GM19025 (cell line): ENCODE measurements at regions not wholly inside any gene's neighbourhood (a gene's known extent, or its start where the extent isn't known, plus 50 kb on each side); places are given as distances from the start of the nearest gene placed in this dataset.
"Not testable (repeated sequence)": the region's sequence is repeated elsewhere in the genome, so short reads cannot be mapped to it uniquely, and the experiment has no call there.

ENCODE experiments used
- ATAC-seq: cut with Tn5 transposase; IDR thresholded peaks from one replicate; pipeline ENCODE4 v1.9.1; 2021; ENCODE audit warnings: mild to moderate bottlenecking, low read depth, moderate library complexity; ENCODE audit not compliant: unreplicated experiment

DNA sequence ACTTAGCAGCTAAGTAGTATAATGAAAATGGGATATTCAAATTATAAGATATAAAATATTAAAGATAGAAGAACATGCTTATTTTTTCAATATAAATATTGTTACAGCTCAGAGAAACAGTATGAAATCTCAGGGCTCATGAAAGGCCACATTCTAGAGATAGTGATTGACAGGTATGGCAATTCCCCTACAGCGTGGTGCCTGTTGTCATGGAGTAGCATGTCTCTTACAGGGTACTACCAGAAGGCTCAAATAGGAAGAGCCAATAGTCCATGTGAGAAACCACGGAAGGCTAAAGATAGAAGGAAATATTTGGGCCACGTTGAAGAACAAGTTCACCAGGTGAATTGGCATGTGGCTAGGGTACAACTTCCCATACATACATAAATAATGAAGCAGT lies 522.9 kb upstream of the ZNF337 start:
- not testable (repeated sequence) for ATAC-seq

DNA sequence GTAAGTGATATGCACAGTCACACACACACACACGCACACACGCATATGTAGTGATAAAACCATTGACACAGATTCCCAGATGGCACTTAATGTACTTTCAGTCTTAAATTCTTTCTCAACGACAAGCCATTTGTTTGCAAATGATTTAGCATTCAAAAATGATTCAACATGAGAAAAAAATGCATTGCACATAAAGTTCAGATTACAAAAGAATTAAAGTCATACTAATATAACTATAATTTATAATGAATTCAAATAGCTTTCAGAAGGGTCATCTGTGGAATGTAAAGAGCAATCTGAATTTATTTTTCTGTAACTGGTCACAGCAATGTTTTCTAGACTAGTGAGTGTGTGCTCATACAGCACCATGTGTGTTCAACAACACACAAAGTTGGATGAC lies 521.6 kb upstream of the ZNF337 start:
- no peak for ATAC-seq

DNA sequence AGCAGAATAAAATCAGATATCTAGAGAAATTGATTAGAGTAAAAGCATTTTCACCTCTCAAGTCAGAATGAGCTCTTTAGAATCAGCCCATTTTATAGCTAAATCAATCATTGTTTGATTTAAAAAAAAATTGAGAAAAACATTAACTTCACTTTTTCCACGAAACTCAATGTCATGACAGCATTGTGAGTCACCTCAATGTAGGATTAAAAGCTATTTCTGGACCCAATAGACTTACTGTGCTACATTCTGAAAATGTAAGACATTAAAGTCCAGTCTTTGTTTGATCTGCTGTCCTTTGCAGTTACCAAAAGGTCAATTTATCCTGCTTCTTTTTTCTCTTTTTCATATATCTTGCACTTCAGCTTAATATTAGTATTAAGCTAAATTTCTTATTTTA lies 519.4 kb upstream of the ZNF337 start:
- ATAC-seq, result no peak

DNA sequence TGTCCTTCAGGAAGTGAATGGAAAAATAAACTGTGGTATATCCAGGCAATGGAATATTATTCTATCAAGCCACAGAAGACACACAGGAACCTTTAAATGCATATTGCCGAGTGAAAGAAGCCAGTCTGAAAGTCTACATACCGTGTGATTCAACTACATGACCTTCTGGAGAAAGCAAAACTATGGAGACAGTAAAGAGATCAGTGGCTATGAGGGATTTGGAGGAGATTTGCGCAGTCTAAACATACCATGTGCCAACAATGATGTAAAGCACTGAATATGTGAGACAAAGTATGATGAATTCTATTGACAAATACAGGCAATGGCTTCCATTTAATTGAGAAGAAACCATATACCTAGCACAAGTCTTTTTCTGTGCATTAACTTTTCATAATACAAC lies 518.3 kb upstream of the ZNF337 start:
- ATAC-seq, result no peak

DNA sequence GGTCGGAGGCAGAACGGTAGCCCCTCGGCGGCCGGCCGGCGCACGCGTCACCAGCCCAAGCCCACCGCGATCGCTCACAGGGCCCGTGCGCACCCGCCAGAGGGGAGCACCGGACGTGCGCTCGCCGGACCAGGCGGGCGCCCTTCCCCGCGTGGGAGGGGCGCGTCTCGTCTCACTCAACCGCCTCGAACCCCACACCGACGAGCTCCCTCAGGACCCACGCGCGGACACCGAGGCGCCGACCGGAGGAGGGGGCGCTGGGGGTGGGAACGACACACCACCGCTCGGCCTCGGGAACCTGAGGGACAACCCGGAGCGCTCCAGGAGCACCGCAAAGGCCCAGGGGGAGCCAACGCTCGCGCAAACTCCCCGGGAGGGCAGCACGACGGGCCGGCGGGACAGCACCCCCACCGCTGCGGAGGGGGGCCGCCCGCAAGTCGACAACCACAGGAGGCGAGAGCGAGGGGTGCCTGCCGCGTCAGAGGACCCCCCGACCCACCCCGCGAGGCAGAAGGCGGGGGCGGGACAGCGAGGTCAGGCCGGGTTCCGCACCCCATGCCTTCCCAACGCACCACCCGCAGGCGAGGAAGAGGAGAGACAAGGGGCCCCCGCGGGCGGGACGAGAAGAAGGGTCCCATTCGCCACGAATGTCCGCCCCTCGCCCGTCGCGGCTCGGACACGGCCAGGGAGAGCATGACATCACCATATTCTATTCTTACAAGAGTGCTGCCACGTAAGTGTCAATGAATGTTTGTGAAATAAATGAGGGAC lies 512.7 kb upstream of the ZNF337 start:
- no peak for ATAC-seq

DNA sequence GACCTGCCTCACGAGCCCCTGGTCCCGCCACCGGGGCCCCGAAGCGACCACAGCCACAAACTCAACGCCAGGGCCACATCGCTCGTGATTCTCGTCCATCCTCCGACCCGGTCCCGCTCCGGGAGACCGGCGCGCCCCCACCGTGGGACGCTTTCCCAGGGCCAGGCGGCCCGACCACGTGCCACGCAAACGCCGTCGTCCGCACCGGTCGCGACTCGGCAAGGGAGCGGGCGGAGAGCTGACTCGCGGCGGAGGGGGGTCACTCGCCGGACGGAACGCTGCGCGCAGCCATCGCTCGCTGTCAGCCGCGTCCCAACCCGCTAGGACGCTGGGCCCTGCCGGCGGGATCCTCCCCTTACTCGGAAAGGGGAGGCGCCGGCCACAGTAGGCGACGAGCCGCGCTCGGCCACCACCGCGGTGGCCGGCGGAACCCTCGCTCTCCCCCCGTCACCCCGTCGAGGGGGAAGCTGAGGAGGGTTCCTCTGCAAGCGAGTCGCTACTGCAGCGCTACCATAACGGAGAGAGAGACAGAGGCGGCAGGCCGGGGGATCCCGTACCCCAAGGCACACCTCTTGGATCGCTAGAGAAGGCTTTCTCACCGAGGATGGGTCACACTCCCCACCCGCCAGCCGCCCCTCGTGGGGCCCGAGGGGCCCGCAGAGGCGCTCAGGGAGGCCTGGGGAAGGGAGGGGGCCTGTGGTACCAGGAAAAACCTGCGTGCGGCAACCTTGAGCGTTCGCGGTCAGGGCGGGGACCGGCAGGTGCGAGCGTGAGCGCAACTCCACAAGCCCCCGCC lies 511.8 kb upstream of the ZNF337 start:
- ATAC-seq, result no peak

DNA sequence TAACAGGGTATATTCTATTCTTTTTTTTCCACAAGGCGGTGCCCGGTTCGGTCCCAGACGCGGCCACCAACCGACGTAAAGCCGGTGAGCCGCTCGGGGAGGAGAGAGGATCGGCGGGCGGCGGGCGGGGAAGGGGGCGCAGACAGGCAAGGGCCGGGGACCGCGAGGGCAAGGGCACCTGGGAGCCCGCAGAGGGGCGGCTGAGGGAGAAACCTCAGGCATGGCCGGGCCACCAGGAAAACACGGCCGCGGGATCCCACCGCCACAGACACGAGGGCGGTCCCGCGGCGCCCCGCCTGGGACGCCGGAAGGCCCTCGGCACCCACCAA lies 511.3 kb upstream of the ZNF337 start:
- ATAC-seq, result not testable (repeated sequence)

DNA sequence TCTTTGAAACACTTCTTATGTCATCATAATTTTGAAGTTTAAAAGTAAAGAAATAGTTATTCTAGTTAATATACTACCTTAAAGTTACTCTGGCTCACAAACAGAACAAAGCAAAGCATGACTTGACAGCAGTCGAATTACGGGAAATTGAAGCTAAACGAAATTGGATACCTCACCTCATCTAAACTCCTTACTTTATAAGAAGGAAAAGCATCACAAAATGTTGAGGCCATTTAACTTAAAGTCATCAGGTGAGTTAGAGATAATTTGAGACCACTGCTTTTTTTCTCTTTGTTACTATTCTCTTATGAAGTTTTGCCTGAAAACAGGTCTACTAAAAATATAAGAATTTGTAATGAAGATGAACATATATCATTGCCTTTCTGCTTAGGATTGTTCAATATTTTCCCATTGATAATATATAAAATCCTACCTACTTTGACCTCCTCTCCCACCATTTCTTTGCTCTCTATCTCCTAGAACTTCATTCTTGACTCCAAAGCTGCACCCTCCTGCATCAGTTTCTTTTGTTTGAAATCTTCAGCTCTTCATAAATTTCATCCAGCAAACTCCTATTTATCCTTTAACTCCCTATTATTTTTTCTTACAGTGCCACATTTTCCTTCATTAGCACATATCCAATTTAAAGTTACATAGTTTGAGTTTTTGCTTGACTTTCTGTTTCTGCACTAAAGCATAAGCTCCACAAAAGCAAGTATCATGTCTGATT lies 510.7 kb upstream of the ZNF337 start:
- no peak for ATAC-seq

DNA sequence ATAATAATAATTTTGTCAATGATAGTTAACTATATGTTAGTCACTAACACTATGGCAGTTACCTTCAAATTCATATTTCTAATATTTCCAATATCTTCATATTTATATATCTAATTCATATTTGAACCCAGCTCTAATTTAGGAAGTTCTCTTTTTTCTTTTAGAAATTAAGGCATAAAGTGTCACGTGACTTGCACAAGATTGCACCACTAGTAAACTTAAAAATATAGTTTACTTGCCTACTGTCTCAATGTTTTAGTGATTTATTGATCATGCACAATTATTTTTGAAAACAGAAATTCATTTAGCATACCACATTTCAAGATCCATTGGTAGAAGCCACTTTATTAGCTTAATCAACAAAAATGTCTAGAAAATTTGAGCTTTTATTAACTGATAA lies 508.7 kb upstream of the ZNF337 start:
- ATAC-seq, result no peak

DNA sequence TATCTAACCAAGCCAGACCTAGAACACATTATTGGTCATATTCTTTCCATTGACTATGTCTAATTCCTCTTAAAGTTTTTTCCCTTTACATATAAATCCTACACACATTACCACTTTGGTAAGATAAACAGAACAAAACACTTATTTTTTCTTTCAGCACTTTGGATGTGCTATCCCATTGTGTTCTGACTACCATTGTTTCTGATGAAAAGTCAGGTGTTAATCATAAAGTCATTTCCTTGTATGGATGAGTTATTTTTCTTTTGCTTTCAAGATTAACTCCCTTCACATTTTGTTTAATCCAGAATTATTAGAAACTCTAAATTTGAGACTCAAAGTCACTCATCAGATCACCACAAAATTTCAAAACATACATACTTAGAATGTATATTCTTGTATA lies 504.4 kb upstream of the ZNF337 start:
- ATAC-seq, result not testable (repeated sequence)

DNA sequence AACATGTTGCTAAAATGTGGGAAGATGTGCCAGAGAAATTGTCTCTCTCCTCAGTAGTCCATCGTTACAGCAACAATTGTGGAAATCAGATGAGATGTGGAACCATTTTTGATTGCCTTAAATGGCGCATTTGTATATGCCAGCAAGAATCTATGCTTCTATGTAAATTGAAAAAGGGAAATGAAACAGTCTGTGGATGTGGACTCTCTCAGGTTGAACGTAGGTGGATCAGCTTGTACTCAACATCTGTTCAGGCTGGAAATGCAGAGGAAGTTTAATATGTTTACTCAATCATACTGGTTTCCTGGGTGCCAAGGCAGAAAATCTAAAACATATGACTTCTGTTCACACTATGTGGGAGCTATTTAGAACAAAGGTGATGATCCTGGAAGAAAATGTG lies 490.7 kb upstream of the ZNF337 start:
- ATAC-seq, result not testable (repeated sequence)

DNA sequence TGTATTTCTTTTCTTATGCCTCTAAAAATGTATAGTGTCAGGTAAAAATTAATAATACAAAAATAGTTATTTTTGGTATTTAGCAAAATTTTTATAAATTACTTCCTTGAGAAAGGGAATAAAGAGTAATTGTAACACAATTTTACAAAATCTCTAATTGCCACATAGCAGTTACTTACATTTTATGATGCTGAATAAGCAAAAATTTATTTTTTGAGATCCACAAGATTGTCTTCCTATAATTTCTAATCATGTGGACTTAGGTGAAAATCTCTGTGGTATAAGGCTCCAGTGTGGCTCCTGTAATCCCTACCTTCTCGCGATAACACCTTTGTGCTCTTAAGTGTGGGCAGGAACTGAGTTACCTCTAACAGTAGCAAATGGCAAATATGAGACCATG lies 487.1 kb upstream of the ZNF337 start:
- ATAC-seq, result not testable (repeated sequence)

DNA sequence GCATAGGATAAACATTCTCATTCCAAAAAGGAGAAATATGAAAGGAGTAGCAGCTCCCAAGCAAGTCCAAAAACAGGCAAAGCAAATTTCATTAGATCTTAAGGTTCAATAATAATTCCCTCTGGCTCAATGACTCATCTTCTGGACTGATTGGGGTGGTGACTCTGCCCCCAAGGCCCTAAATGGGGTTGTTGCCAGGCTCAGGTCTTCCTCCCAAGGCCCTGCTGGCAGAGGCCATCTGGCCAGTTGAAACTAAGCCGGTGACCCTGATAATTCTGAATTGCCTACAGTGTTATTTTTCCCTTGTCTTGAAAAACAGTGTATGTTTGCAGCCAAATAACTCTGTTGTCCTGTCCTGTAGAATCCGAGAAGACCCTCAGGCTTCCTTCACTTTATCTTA lies 484.7 kb upstream of the ZNF337 start:
- ATAC-seq, result not testable (repeated sequence)

DNA sequence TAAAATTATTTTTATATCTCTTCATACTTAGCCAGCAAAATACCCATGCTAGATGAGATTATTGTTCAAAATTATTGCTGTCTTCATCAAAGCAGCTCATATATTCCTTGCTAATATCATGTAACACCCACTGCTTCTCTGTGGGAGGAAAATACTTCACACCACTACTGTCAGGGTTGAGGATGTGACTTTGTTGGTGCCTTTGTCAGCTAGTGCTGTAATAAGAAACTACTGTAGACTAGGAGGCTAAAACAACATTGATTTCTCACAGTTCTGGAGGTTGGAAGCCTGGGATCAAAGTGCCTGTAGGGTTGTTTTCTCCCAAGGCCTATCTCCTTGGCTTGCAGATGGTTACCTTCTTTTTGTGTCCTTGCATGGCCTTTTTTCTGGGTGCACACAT lies 475.2 kb upstream of the ZNF337 start:
- ATAC-seq, result not testable (repeated sequence)

DNA sequence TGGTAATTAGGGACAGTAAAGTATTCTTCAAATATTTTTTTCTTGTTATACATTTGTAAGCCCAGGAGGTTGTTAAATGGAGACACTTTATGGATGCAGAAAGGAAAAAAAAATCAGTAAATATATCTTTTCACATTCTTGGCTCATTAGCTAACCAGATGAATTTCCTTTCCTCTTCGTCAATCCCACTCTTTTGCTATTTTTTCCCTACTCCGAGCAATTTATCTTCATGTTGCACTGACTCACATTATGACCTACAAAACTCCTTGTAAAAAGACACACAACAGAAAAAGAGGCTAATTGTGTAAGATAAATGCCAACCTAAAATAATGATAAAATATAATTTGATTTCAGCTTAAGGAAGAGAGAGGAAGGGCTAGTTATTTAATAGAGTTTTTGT lies 472.9 kb upstream of the ZNF337 start:
- ATAC-seq, result no peak

DNA sequence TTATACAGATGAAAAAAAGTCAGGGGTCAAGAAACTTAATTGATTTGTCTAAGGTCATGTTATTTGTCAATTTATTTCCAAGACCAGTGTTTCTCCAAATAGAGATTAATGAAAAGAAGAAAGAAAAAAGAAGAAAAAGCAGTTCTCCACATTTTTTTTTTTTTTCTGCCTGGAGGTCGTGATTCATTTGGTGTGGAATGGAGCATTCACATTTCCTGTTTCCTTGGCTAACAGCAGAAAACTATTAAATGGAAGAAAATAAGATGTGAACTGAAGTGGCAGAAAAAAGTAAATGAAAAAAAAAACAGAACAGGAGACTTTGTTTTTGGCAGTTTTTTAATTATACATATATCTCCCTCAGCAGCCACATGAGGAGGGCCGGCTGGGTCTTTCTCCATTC lies 470.8 kb upstream of the ZNF337 start:
- ATAC-seq, result no peak

DNA sequence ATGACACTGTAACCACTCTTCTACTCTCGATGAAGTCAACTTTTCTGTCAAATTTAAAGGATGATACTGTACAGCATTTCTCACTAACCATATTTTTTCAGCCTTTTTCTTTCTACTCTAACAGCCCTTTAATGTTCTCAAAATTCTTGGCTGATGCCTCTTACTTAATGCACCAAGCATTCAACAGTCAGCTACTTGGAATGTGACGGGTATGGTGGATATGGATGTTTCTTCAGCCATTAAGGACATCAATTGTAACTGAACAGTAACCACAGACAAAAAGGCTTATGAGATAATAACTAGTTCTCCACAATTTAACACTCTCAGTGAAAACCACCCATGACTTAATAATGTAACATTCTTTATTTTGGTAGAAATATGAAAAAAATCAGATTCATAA lies 467.2 kb upstream of the ZNF337 start:
- ATAC-seq, result no peak

DNA sequence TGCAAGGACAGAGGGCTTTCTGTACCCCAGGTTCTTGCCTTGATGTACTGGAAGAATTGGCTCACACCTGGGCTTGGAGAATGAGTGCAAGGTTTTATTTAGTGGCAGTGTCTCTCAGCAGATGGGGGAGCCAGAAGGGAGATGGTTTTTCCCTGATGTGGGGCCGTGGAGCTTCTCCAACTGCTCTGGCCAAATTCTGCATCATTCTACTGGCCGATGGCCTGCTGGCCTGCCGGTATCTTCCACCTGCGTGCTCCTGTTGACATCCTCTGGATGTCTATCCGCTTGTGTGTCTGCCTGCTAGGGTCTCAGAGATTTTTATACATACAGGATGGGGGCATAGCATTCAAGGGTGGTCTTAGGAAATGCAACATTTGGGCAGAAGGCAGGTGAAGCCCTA lies 466.5 kb upstream of the ZNF337 start:
- not testable (repeated sequence) for ATAC-seq

DNA sequence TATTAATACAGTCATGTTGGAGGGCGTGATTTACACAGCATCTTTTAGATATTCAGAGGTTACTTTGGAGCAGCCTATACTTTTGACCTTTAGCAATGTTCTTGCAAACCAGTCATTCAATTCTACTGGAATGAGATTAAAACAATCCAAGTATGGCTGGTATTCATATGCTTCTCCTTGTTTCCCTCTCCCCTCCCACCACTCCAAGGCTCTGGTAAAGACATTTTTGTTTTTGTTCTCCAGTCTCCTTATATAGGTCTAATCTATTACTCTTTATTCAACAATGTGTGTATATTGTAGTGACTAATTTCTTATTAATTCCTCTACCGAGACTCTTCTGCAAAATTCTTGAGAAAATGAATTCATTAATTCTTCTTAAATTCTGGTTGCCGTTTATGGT lies 465.1 kb upstream of the ZNF337 start:
- ATAC-seq, result not testable (repeated sequence)

DNA sequence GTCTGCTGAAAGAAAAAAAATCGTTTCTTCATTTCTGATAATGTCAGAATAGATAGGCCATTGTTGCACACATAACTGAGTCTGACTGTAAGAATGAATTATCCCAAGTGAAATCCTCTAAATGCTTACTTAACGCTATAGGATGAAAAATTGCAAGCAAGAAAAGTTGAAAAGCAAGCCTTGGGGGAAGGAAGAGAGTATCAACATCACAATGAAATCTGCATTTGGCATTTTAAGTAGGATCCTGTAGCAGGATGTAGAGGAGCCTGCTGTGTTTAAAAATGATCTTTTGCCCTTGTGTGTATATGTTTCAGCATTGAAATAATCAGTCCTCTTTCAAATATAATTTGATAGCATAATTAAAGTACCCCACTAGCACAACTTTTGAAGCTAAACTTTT lies 464.3 kb upstream of the ZNF337 start:
- not testable (repeated sequence) for ATAC-seq

DNA sequence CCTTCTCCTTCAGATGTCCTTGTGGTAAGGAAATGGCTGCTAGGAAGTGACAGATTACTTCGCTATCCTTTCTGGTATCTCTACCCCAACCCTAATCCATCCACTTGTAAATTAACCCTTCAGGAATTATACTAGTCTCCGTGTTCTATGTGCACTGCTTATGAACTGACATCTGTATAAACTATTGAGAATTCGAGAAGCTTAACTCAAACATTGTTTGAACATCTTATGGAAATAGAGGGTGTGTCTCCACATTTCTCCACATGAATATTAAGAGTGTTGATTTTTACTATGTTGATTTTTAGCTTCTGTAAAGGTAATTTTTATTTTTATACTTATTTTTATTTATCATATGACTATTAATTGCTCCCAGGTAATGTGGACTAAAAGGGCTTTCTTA lies 457.6 kb upstream of the ZNF337 start:
- ATAC-seq, result no peak
